Fibroblast of mammary gland (primary cell): ENCODE measurements at regions not wholly inside any gene's neighbourhood (a gene's known extent, or its start where the extent isn't known, plus 50 kb on each side); places are given as distances from the start of the nearest gene placed in this dataset.
"Not testable (repeated sequence)": the region's sequence is repeated elsewhere in the genome, so short reads cannot be mapped to it uniquely, and the experiment has no call there.

Experiments used
- DNase-seq: peaks from one replicate; pipeline ENCODE4 v3.0.0-alpha.2; 2010; ENCODE audit warnings: low read depth
- H3K4me3 ChIP-seq: 2 replicates; pipeline ENCODE4 v1.5.1; 2011; ENCODE audit warnings: low read depth, mild to moderate bottlenecking, low read length, moderate library complexity; ENCODE audit not compliant: control insufficient read depth
- CTCF ChIP-seq: conservative IDR thresholded peaks from 2 replicates; pipeline ENCODE4 v1.5.1; 2011; ENCODE audit warnings: low read depth, low read length, inconsistent platforms; ENCODE audit not compliant: control insufficient read depth, insufficient read depth

DNA sequence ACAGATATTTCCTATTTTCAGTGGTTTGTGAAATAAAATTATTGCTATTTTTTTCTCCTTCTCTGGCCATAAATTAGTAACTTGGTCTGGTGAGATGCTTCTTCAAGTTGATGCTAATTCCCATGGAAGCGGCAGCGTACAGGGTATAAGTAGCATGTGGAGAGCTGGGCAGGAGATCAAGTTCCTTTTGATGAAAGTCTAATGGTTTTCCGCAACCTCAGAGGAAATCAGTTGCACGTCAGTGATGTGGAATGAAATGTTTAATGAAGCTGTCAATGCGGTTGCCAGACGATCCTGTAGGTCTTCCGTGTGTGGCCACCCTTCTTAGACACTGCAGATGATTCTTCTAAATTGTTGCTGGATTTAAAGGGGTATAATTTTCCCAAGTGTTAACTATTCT is 236.4 kb upstream of the GRM3 start:
- no peak for TF ChIP-seq CTCF
- no peak overlapping the region for H3K4me3 ChIP-seq
- DNase-seq, result no peak

DNA sequence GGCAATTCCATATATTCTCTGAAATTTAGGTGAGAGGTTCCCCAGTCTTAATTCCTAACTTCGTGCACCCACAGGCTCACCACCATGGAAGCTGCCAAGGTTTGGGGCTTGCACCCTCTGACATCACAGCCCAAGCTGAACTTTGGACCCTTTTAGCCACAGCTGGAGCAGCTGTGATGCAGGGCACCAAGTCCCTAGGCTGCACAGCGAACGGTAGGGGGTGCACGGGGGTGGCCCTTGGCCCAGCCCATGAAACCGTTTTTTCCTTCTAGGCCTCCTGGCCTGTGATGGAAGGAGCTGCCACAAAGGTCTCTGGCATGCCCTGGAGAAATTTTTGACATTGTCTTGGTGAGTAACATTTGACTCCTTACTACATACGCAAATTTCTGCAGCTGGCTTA is 251.9 kb upstream of the GRM3 start:
- no peak for DNase-seq
- no peak for TF ChIP-seq CTCF
- no peak overlapping the region for H3K4me3 ChIP-seq

GRCh38 chr7:86375602-86376001 is 268.1 kb upstream of the GRM3 start:
- not testable (repeated sequence) for DNase-seq, H3K4me3 ChIP-seq

DNA sequence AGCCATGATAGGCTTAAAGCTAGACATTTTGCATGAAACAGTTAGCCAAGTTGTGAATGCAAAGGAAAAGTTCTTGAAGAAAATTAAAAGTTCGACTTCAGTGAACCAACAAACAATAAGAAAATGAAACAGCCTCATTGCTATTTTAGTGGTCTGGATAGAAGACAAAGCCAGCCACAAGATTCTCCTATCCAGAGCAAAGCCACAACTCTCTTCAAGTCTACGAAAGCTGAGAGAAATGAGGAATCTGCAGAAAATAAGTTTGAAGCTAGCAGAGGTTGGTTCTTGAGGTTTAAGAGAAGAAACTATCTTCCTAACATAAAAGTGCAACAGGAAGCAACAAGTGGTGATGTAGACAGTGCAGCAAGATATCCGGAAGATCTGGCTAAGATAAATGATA is 271.4 kb upstream of the GRM3 start:
- TF ChIP-seq CTCF, result no peak
- DNase-seq, result no peak
- H3K4me3 ChIP-seq, result no peak overlapping the region

- H3K4me3 ChIP-seq, result no peak overlapping the region
- TF ChIP-seq CTCF, result no peak
- DNase-seq, result no peak
These were observed 276.8 kb upstream of the GRM3 start for GRCh38 chr7:86366946-86367345.

DNA sequence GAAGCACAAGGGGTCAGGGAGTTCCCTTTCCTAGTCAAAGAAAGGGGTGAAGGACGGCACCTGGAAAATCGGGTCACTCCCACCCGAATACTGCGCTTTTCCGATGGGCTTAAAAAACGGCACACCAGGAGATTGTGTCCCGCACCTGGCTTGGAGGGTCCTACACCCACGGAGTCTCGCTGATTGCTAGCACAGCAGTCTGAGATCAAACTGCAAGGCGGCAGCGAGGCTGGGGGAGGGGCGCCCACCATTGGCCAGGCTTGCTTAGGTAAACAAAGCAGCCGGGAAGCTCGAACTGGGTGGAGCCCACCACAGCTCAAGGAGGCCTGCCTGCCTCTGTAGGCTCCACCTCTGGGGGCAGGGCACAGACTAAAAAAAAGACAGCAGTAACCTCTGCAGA is 303.3 kb upstream of the GRM3 start:
- DNase-seq, H3K4me3 ChIP-seq: not testable (repeated sequence)

- DNase-seq, result no peak
- no peak for TF ChIP-seq CTCF
- no peak overlapping the region for H3K4me3 ChIP-seq
These were observed 304.7 kb upstream of the GRM3 start for GRCh38 chr7:86339051-86339450.

DNA sequence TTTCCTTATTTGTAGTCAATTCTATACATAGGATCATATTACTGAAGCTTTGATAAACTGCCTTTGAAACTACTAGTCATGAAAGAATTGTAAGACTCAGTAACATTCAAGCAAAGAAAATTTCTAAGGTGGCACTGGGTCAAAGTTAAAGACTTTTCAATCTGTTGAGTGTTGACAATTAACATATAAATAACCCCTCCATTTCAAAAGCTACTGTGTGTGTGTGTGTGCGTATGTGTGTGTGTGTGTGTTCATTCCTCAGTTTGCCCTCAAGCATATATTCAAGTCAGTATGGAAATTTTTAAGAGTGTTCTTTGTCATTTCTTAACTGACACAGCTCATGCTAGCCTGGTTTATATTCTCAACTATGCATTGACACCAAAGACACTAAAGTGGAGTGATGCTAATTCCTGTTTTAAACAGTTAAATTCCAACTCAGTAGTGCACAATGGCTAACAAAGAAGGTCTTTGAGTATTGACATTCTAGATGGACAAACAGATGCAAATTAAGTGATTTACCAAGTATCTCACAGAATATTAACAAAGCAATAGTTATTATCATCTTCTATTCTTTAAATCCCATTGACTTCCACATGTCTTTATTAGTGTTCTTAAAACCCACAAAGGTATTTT is 314.8 kb upstream of the GRM3 start:
- no peak for DNase-seq
- TF ChIP-seq CTCF, result no peak

More for the DNA sequence above, 314.8 kb upstream of the GRM3 start:
- no peak overlapping the region for H3K4me3 ChIP-seq
